Right atrium auricular region (tissue), 2 donors: ENCODE measurements at regions not wholly inside any gene's neighbourhood (a gene's known extent, or its start where the extent isn't known, plus 50 kb on each side); places are given as distances from the start of the nearest gene placed in this dataset.

Source experiments
- DNase-seq: peaks from one replicate; pipeline ENCODE4 v3.0.0-alpha.2; 2019; ENCODE audit warnings: low spot score
- H3K27ac ChIP-seq, 2 donors: fragments of 200-600 bp; sonication (generic); 1 replicate in 1 of 2; 2 replicates in 1 of 2; pipeline ENCODE4 v1.5.1; 2016 to 2019
- H3K27me3 ChIP-seq, 2 donors: fragments of 200-600 bp; sonication (generic); one replicate each; pipeline versions ENCODE4 v1.5.1 to v1.6.0; 2017 to 2019
- H3K36me3 ChIP-seq: fragments of 200-600 bp; sonication (generic); one replicate; pipeline ENCODE4 v1.5.1; 2016
- H3K4me1 ChIP-seq, 2 donors: fragments of 200-600 bp; sonication (generic); one replicate each; pipeline versions ENCODE4 v1.5.1 to v1.6.0; 2017 to 2019
- H3K4me3 ChIP-seq, 2 donors: fragments of 200-600 bp; sonication (generic); 1 replicate in 1 of 2; 2 replicates in 1 of 2; pipeline ENCODE4 v1.5.1; 2017 to 2019; ENCODE audit warnings: mild to moderate bottlenecking in 1 of 2, moderate library complexity in 1 of 2
- H3K9me3 ChIP-seq, 2 donors: fragments of 200-600 bp; sonication (generic); one replicate each; pipeline ENCODE4 v1.5.1; 2019
- CTCF ChIP-seq, 2 donors: fragments of 200-600 bp; sonication (generic); IDR thresholded peaks; one replicate each; pipeline ENCODE4 v1.5.1; 2019; ENCODE audit warnings: antibody characterized with exemption in 2 of 2

- H3K9me3 ChIP-seq = no peaks in the 10 kb centered on the region
- H3K27ac ChIP-seq = no peak overlapping the region
- no peak for TF ChIP-seq CTCF (IDR thresholded peaks at IDR 0.05)
- no peaks in the 10 kb centered on the region for H3K36me3 ChIP-seq
- DNase-seq = no peak
- peaks cover 0 to 5% of the 10 kb centered on the region in 2 donors for H3K4me1 ChIP-seq
- no peaks in the 10 kb centered on the region for H3K27me3 ChIP-seq
- H3K4me3 ChIP-seq = no peak overlapping the region
Observed at GRCh38 chr10:3579845-3580244, 205.2 kb downstream of the KLF6 start.

- no peak for DNase-seq
- no peaks in the 10 kb centered on the region for H3K9me3 ChIP-seq
- peaks cover 0 to 11% of the 10 kb centered on the region in 2 donors for H3K4me1 ChIP-seq
- H3K4me3 ChIP-seq = no peak overlapping the region
- no peaks in the 10 kb centered on the region for H3K27me3 ChIP-seq
- H3K27ac ChIP-seq = no peak overlapping the region
- TF ChIP-seq CTCF (IDR thresholded peaks at IDR 0.05) = no peak
- no peaks in the 10 kb centered on the region for H3K36me3 ChIP-seq
Observed at GRCh38 chr10:3578682-3579081, 206.3 kb downstream of the KLF6 start.

- Histone ChIP-seq H3K36me3 (no peaks in the 10 kb centered on the region), H3K27ac (no peak overlapping the region), H3K9me3 (no peaks in the 10 kb centered on the region), H3K4me1 (peaks cover 0 to 14% of the 10 kb centered on the region in 2 donors), H3K27me3 (no peaks in the 10 kb centered on the region), H3K4me3 (no peak overlapping the region)
- DNase-seq = no peak
- TF ChIP-seq CTCF (IDR thresholded peaks at IDR 0.05) = no peak
Observed at GRCh38 chr10:3578159-3578558, 206.8 kb downstream of the KLF6 start.

- no peaks in the 10 kb centered on the region for H3K27me3 ChIP-seq
- no peak for TF ChIP-seq CTCF (IDR thresholded peaks at IDR 0.05)
- H3K27ac ChIP-seq = peak overlapping the region; percentile 19 to 87
- no peaks in the 10 kb centered on the region for H3K9me3 ChIP-seq
- H3K36me3 ChIP-seq = no peaks in the 10 kb centered on the region
- no peak overlapping the region for H3K4me3 ChIP-seq
- peaks cover 0 to 32% of the 10 kb centered on the region in 2 donors for H3K4me1 ChIP-seq
- DNase-seq = no peak
Observed at GRCh38 chr10:3574451-3574850, 210.6 kb downstream of the KLF6 start.

GRCh38 chr10:3573498-3573897 lies 211.5 kb downstream of the KLF6 start:
- DNase-seq = no peak
- TF ChIP-seq CTCF (IDR thresholded peaks at IDR 0.05) = no peak
- Histone ChIP-seq H3K9me3 (no peaks in the 10 kb centered on the region), H3K36me3 (no peaks in the 10 kb centered on the region), H3K4me1 (peaks cover 0 to 32% of the 10 kb centered on the region in 2 donors), H3K27ac (peak overlapping the region in 1 of 2 donors; percentile 87), H3K27me3 (no peaks in the 10 kb centered on the region), H3K4me3 (no peak overlapping the region)

- no peaks in the 10 kb centered on the region for H3K27me3 ChIP-seq
- DNase-seq = no peak
- peaks cover 0 to under 1% of the 10 kb centered on the region in 2 donors for H3K9me3 ChIP-seq
- H3K4me3 ChIP-seq = no peak overlapping the region
- no peak for TF ChIP-seq CTCF (IDR thresholded peaks at IDR 0.05)
- H3K36me3 ChIP-seq = no peaks in the 10 kb centered on the region
- H3K4me1 ChIP-seq = peaks cover 0 to 32% of the 10 kb centered on the region in 2 donors
- peak overlapping the region in 1 of 2 donors; percentile 59 for H3K27ac ChIP-seq
Observed at GRCh38 chr10:3571310-3571825, 213.6 kb downstream of the KLF6 start.
